ENCODE measurements at regions not wholly inside any gene's neighbourhood (a gene's known extent, or its start where the extent isn't known, plus 50 kb on each side); places are given as distances from the start of the nearest gene placed in this dataset.
"Not testable (repeated sequence)": the region's sequence is repeated elsewhere in the genome, so short reads cannot be mapped to it uniquely, and the experiment has no call there.

DNA sequence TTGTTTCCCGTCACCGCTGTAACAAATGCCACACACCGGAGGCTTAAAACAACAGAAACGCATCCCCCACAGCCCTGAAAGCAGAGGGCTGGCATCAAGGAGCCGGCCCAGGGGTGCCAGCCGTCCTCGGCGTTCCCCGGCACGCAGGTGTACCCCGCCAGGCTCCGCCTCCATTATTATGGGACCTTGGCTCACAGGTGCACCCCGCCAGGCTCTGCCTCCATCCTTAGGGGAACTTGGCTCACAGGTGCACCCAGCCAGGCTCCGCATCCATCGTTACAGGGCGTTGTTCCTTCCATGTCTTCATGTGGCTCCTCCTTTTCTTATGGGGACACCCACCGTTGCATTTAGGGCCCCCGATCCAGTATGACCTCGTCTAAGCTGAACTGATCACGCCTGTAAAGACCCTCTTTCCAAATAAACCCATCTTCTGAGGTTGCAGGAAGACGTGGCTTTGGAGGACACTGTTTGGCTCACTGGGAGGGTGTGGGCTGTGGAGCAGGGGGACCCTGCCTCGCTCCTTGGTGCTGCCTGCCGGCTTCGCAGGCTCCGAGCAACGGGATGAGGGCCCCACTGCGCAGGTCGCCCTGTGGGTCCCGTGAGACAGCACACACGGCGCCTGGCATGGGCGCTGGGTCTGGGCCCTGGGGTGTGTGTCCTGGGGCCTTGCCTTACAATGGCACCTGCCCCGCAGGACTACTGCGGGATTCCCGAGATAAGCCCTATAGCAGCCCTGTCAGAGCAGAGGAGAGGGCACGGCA is 154.9 kb upstream of the ZNF469 start:
- DNase-seq (ENCODE audit: low read depth), result not testable (repeated sequence)

DNA sequence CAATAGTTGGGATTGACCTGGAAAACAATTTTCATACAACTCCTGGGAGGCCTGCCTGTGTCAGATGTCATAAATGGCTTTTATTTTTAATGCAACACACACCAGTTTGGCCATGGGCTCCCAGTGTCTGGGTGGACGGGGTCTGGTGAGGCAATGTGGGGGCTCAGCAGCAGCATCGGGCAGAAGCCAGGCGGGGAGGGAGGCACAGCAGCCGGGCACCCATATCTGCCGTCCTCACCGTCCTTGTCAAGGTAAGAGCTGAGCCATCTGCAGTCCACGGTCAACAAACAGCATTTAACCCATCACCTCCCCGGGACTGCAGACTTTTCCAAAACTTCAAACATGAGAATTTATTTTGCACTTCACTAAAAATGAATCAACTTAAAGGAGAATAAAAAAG is 154.0 kb upstream of the ZNF469 start:
- DNase-seq (ENCODE audit: low read depth), result not testable (repeated sequence)

DNA sequence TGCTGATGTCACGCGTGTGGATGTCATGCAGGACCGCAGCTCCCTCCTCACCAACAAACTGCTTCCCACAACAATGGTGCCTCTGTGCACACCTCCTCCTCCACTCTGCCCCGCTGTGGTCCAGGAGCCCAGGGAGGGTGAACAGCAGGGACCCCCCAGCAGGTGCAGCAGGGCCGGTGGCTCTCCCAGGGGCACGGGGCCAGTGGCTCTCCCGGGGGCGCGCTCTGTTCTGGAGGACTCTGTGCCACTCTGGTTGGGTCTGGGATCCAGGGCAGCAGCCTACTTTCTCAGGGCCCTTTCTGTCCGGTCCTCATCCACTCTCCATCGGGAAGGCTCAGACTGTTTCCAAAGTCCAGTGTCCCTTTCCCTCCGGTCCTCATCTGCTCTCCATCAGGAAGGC is 153.0 kb upstream of the ZNF469 start:
- DNase-seq (ENCODE audit: low read depth), result not testable (repeated sequence)

DNA sequence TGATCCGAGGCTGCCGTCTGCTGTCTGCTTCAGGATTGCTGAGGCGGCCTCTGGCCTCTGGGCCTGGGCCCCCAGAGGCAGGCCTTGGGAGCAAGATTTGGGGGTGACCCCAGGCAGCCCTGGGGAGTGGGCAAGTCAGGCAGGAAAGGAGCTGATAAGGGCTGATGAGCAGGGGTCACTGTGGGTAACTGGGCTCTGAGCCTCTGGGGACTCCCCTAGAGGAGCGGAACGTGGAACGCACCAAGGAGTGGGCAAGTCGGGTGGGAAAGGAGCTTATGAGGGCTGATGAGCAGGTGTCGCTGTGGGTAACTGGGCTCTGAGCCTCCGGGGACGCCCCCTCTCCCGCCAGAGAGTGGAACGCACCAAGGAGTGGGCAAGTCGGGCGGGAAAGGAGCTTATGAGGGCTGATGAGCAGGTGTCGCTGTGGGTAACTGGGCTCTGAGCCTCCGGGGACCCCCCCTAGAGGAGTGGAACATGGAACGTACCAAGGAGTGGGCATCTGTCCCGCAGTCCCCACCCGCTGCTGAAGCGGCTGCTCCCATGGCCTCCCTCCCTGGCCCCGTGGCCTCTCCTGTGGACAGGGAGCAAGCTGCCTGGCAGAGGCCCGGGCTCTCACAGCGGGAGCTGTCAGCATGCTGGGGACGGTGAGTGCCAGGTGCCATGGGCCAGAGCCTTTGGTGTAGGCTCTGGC is 152.3 kb upstream of the ZNF469 start:
- not testable (repeated sequence) for DNase-seq (ENCODE audit: low read depth)

DNA sequence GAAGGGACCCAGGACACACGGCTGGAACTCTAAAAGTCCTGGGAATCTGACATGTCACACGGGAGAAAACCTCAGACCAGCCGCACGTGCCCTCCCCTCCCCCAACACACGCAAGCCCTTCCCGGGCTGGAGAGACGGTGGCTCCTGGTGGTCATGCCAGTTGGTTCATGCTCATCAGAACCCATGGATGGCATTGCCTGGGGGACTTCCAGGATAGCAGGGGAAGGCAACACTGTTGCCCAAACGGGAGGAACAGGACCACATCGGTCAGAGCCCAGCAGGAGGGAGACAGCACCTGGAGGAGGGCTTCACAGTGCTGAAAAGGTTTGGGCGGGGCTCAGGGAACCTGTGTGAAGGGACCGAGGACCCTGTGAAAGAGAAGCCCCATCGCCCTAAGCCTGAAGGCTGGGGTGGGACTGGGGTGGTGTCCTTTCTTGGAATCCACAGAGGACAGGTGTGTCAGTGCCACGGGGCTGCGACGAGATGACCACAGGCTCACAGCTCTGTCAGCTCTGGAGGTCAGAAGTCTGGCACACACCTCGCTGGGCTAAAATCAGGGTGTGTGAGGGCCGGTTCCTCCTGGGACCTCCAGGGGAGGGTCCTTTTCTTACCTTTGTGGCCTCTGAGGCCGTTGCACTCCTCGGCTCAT is 151.7 kb upstream of the ZNF469 start:
- not testable (repeated sequence) for DNase-seq (ENCODE audit: low read depth)

DNA sequence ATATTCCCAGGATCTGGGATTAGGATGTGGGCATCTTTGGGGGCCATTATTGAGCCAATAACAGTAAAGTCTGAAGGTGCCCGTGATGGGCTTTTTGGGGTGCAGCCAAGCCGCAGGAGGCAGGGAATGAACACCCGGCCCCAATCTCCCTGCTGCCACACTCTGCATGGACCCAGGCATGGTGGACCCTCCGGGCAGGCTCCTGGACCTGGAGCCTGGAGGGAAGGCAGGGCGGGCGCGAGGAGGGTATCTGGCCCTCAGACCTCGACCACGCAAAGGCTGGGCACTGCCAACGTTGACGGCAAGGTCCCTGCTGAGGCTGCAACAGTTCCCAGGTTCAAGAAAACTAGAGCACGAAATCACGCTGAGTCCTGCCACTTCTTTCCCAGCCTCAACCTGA is 150.9 kb upstream of the ZNF469 start:
- not testable (repeated sequence) for DNase-seq (ENCODE audit: low read depth)

DNA sequence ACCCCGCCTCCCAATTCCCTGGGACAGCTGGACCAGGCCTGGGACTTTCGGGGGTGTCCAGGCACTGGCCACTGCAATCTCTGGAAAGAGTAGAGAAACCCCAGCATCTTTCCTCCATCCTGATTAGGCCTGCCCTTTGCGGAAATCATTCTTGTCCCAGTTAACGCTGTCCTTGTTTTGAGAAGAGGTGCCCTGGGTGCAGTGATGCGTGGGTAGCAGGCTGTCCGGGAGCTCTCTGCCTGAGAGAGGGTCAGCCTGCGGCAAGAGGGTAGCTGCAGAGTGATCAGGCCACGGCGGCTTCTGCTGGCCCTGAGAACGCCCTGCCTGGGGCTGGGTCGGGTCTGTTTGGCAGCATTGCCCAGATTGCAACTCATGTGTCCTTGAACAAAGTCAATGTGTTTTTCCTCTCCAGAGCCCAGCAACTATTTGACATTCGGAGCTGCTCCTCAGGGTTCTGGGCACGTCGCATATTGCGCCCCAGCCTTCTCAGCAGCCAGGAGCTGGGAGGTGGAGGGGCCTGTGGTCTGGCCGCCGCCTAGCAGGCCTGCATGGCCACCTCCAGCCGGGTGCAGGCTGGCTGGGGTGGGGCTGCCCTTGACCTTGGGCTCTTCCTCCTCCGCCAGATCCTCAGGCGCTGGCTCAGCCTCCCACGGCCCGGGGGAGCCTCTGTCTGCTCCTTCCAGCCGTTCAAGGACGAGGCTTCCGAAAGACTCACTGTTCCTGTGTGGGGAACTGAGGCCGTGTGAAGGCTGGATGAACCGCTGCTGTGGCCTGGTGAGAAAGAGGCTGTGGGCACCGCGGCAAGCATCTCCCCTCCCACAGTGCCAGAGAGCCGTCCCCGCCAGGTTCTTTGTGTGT is 150.1 kb upstream of the ZNF469 start:
- not testable (repeated sequence) for DNase-seq (ENCODE audit: low read depth)

DNA sequence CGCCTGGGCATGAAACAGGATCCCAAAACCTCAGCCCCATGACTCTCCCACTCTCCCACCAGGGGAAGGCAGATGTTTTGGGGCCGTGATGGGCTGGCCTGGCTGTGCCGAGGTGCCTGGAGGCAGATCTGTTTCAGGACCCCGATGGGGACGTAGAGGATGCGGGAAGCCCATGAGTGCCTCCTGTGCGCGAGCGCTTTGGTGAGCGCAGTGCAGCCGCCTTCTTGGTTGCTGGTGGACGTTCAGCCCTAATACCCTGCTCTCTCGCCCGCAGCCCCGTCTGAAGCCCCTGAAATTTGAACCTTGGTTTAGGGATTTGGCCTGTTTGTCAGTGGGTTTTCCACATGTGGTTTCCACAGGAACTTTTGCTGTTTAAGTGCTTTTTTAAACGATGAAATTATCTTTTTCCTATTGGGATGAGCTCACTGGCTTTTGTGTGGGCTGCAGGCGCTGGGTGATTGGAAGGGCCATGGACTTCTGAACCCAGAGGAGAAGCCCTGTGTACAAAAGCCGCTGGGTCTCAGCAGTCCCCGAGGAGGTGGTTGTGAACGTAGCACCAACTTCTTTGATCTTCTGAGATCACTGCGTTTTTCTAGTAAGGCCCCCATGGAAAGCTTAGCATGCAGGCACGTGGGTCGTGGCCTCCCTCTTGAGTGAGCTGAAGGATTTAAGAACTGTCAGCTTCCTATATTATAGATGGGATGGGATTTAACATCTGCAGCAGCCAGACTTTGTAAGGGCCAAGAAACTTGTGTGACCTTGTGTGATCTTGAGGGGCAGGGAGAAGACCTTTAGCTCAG is 148.9 kb upstream of the ZNF469 start:
- not testable (repeated sequence) for DNase-seq (ENCODE audit: low read depth)

DNA sequence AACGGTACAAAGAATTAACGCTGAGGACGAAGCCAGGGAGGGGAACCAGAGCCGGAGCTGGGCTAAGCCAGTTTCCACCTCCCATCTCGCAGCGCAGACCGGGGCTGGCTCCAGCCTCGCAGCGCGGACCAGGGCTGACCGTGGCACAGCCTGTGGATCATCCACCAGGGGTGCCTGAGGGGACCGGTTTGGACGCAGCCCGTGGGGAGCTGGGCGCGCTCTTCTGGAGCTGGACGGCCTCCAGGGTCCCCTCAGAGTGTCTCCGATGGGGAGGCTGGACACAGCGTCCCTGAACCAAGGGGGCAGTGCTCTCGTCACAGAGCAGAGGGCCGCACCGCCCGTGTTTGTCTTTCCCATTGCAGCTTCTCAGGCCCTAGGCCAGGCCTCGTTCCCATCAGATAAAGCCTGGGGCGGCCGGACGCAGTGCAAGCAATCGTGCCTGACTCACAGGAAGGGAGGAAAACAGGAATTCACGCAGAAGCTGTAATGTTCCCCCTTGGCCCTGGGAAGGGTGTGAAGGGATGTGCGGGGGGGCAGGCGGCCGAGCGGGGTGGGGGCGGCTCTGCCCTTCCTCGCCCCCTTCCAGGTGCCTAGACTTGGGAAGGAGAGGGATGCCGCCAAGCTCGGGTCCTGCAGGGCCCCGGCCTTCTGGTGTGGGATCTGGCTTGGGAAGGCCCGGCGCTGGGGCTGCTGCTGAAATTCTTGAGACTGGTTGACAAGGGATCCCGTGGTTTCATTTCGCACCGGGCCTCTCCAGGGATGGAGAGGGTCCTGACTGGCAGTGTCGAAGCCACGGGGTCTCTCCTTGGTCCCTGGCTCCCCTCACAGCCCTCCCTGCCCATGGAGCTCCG is 148.1 kb upstream of the ZNF469 start:
- DNase-seq (ENCODE audit: low read depth), result not testable (repeated sequence)

DNA sequence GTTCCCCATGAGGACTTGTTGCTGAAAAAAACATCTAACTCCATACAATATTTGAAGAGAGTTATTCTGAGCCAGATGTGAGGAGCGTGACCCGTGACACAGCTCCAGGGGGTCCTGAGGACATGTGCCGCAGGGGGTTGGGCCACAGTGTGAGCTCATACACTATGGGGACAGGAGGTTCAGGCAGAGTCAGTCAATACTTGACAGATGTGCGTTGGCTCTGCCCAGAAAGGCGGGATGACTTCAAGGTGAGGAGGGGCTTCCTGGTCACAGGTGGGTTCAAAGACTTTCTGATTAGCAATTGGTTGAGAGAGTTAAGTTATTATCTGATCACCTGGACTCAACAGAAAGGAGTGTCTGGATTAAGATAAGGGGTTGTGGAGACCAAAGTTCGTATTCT is 147.1 kb upstream of the ZNF469 start:
- not testable (repeated sequence) for DNase-seq (ENCODE audit: low read depth)

DNA sequence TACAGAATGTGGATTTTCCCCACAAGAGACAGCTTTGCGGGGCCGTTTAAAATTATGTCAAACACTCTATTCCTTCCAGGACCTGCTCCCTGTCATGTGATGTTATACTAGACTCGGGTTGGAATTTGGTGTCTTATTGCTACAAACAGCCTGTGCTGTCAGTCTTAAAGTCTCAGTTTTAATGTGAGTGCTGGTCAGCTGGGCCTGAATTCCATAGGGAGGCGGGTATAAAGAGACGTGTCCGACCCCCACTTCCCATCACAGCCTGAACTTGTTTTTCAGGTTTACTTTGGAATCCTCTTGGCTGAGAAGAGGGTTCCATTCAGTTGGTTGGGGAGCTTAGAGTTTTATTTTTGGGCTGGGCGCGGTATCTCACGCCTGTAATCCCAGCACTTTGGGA is 146.5 kb upstream of the ZNF469 start:
- DNase-seq (ENCODE audit: low read depth), result not testable (repeated sequence)

DNA sequence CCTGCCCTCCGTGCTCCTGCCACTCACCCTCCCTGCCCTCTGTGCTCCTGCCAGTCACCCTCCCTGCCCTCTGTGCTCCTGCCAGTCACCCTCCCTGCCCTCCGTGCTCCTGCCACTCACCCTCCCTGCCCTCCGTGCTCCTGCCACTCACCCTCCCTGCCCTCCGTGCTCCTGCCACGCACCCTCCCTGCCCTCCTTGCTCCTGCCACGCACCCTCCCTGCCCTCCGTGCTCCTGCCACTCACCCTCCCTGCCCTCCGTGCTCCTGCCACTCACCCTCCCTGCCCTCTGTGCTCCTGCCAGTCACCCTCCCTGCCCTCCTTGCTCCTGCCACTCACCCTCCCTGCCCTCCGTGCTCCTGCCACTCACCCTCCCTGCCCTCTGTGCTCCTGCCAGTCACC is 145.4 kb upstream of the ZNF469 start:
- not testable (repeated sequence) for DNase-seq (ENCODE audit: low read depth)

DNA sequence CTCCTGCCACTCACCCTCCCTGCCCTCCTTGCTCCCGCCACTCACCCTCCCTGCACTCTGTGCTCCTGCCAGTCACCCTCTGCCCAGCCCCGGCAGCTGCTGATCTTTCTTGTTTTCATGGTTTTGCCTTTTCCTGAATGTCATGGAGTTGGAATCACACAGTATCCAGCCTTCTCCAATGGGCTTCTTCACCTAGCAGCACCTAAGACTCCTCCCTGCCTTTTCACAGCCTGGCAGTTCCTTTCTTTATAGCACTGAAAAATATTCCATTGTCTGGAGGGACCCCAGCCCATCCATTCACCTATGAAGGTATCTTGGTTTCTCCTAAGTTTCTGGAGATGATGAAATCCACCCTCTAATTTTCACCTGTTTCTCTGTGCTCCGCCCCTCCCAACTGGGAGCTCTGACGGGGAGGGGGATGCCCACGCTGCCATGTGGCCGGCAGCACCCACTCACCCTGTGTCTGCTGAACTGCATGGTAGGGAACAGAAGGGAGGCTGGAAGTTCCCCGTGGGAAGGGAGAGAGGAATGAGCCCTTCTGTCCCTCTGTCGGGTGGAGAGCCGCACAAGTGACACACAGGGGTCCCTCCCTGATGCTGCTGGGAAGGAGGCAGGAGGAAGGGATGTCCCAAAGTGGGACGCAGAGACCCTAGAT is 144.9 kb upstream of the ZNF469 start:
- not testable (repeated sequence) for DNase-seq (ENCODE audit: low read depth)

DNA sequence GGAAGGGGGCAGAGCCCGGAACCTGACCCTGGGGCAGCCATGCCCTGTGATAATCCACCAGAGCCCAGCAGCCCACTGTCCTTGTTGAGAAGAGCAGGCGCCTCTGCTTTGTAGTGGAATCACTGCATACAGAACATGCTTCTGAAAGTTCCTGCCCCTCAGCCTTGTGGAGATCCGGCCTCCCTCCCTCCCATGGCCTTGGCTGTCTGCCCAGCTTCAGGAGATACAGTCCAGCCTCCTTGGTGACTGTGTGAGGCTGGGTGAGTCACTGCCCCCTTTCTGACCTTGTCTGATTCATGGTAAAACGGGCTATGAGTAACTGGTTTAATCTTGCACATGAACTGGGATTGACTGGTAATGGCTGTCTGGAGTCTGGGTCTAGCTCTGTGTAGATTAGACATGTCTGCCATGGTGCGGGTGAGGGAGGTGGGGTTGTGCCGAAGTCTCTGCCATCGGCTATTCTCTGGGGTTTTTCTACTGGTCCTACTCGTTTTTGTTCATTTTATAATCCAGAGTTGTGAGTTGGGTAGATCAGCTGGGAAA is 144.0 kb upstream of the ZNF469 start:
- DNase-seq (ENCODE audit: low read depth), result not testable (repeated sequence)

DNA sequence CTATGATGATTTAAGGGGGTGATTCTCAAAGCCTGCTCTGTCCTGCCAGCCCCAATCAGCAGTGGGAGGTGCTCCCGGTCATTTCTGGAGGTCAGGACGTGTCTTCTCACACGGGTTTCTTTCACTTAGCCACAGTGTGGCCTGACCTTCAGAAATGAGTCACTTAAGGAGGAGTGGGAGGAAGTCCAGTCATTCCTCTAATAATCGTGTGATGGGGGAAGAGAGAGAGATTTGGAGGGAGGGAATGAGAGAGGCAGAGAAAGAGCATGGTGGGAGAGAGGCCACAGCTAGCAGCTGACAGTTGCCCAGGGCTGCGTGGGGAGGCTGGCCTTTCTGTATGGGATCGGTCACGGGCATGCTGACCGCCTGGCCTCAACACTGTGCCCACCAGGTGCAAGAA is 142.6 kb upstream of the ZNF469 start:
- not testable (repeated sequence) for DNase-seq (ENCODE audit: low read depth)

DNA sequence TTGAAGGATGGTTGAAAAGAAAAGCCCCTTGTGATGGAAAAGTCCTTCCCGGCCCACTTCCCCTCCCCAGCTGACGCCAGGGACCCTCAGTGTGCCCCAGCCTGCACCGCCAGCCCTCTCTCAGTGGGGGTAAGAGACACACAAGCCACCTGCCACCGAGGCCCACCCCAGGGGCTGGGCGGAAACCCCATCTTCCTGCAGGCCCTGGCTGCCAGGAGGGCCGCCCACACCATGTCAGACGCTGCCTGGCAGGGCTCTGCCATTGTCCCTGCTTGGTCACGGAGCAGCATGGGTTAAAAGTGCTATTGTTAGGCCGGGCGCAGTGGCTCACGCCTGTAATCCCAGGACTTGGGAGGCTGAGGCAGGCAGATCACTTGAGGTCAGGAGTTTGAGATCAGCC is 142.0 kb upstream of the ZNF469 start:
- not testable (repeated sequence) for DNase-seq (ENCODE audit: low read depth)

DNA sequence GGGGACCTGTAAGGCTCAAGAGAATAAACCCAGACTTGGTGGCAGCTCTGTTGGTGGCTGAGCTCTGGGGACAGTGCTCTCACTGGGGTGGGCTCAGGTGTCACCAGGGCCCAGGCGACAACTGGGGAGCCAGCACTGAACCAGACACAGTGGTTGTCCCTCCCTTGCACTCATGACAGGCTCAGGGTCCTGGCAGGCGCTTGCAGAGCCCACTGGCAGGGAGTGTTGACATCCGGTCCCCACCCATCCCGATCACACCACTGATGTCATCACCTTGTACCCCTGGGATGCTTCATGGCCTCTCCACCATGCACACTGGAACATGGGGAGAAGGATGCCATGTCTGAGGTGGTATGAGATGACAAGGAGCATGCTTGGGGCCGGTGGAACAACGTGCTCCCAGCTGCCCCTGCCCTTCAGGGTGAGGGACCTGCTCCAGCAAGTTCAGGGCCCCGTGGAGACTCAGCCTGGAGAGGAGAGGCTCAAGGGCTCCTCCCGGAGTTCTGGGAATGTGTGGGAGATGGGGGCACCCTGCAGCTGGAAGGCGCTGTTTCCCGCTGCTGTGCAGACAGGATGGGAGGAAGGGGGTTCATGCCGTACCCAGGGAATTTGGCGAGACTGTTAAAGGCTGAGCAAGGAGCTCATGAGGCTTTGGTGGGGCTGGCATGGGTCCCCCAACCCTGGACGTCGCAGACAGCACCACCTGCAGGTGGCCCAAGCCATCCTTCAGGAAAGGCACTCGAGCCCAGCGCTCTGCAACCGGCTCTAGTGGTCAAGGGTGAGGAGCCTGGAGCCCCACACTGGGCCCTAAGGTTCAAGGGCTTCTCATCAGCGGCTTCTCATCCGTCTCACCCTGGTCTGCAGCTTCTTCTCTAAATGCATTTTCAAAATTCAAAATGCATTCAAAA is 141.1 kb upstream of the ZNF469 start:
- not testable (repeated sequence) for DNase-seq (ENCODE audit: low read depth)

Measured in activated T-helper 1 cell treated with Interleukin-2 at 50 U/mL for 16 hours (primary cell).